Endothelial cell of umbilical vein (primary cell): ENCODE measurements at regions not wholly inside any gene's neighbourhood (a gene's known extent, or its start where the extent isn't known, plus 50 kb on each side); places are given as distances from the start of the nearest gene placed in this dataset.

Experiments
- EZH2 ChIP-seq: IDR thresholded peaks from 2 replicates; pipeline ENCODE4 v1.6.1; 2012; ENCODE audit warnings: borderline replicate concordance, low read depth, mild to moderate bottlenecking, moderate library complexity, low read length, inconsistent platforms; ENCODE audit not compliant: severe bottlenecking
- JUN ChIP-seq: IDR thresholded peaks from 2 replicates; pipeline ENCODE4 v1.6.1; 2011; ENCODE audit warnings: borderline replicate concordance, low read depth; ENCODE audit not compliant: insufficient read length, insufficient read depth
- POLR2A ChIP-seq: IDR thresholded peaks from 2 replicates; pipeline ENCODE4 v1.6.1; 2012; ENCODE audit warnings: low read depth, mild to moderate bottlenecking, control low read depth, low read length
- TF ChIP-seq, protein P1 (sequence below), 2 donors: IDR thresholded peaks; 1 replicate in 1 of 2; 2 replicates in 1 of 2; pipeline ENCODE4 v1.5.1; 2011; ENCODE audit warnings: low read length in 2 of 2, mild to moderate bottlenecking in 2 of 2, moderate library complexity in 2 of 2, control low read depth in 1 of 2, inconsistent platforms in 1 of 2, low read depth in 1 of 2; ENCODE audit not compliant: insufficient read depth in 1 of 2; ENCODE audit errors: extremely low read depth in 1 of 2

DNA sequence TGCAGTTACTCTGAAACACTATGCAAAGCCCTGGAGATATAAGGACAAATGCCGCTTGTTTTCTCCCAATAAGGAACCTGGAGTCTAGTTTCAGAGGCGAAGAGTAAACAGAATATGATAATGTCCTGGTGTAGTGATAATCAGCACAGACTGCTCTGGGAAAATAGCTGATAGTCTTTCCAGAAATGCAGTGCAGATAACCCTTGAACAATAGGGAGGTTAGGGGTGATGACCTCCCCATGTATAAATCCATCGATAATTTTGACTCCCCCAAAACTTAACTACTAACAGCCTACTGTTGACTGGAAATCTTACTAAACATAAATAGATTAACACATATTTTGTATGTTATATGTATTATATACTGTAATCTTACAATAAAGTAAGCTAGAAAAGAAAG is 1280.9 kb upstream of the TENM3 start:
- TF ChIP-seq EZH2 (no peak), POLR2A (no peak), JUN (no peak)
- TF ChIP-seq, protein P1, sequence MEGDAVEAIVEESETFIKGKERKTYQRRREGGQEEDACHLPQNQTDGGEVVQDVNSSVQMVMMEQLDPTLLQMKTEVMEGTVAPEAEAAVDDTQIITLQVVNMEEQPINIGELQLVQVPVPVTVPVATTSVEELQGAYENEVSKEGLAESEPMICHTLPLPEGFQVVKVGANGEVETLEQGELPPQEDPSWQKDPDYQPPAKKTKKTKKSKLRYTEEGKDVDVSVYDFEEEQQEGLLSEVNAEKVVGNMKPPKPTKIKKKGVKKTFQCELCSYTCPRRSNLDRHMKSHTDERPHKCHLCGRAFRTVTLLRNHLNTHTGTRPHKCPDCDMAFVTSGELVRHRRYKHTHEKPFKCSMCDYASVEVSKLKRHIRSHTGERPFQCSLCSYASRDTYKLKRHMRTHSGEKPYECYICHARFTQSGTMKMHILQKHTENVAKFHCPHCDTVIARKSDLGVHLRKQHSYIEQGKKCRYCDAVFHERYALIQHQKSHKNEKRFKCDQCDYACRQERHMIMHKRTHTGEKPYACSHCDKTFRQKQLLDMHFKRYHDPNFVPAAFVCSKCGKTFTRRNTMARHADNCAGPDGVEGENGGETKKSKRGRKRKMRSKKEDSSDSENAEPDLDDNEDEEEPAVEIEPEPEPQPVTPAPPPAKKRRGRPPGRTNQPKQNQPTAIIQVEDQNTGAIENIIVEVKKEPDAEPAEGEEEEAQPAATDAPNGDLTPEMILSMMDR (IDR thresholded peaks at IDR 0.05; ENCODE audit: extremely low read depth in 1 of 2, insufficient read depth in 1 of 2, low read depth in 1 of 2, low read length in 2 of 2) = no peak
